HG03575 (cell line): ENCODE measurements at regions not wholly inside any gene's neighbourhood (a gene's known extent, or its start where the extent isn't known, plus 50 kb on each side); places are given as distances from the start of the nearest gene placed in this dataset.

Experiments
- ATAC-seq: cut with Tn5 transposase; IDR thresholded peaks from one replicate; pipeline ENCODE4 v1.9.1; 2021; ENCODE audit not compliant: unreplicated experiment, insufficient number of reproducible peaks, low FRiP score; ENCODE audit errors: extremely low read depth

DNA sequence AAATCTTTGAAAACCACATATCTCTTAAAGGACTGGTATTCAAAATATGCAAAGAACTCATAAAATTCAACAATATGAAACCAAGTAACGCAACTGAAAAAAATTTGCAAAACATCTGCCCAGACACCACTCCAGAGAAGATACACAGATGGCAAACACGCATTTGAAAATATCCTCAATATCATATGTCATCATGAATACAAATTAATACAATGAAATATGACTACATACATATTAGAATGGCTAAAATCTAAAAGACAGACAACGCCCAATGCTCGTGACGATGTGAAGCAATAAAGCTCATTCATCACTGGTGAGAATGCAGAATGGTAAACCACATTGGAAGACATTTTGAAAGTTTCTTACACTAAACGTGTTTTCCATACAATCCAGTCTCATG is 770.1 kb upstream of the CELF2 start:
- ATAC-seq = no peak

GRCh38 chr10:10256860-10257259 is 760.8 kb upstream of the CELF2 start:
- no peak for ATAC-seq

DNA sequence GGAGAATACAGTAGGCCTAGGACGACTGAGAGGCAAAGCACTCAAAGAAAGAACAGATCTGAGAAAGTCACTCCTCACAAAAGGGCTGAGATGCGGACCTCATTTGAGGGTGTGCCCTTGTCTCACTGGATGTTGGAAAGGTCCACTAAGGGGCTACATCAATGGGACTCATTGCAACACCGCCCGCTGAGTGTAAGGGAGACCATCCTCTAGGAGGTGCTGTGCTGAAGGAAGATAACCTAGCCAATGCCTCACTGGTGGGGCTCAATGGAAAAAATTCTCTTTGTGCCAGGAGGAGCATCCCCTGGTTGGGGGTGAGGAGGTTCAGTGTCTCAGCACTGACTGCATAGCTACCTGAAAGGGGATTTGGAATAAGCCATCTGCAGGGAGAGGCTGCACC is 758.7 kb upstream of the CELF2 start:
- no peak for ATAC-seq

DNA sequence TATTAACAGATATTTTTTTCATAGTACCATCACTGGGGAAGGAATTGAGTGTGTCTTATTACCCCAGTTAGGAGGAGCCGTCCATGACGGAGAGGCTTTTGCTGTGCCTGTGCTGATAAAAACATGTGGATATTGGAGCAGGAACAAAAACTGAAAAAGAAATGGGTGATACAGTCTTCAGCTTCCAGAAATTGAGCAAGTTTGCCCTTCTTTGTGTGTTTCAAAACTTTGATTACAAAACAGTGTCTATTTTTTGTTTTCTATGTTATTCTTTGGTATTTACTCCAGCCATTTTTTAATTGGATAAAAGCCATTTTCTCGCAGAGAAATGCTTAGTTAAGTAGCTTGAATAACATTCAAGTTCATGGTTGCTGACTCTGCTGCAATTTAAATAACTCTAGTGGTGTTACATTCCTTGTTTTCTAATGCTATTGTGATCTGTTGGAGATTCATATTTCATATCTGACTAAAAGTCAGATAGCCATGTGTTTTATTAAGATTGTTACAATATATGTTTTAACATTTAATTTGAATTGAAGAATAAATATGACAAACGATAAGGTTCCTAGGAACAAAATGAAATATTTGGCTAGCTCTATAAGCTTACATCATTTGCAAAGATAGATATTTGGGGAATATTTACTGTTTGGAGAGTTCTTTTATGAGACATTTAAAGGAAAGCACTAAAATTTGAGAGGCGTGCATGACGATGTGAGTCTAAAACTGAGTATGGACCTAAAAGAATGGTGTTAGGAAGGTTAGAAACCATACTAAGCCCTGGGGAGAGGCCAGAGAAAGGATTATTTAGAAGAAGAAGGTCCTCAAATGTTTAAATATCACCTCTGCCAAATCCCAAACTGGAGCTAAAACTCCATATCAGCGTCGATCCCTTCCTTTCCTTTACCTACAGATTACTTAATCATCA is 747.3 kb upstream of the CELF2 start:
- no peak for ATAC-seq

GRCh38 chr10:10271639-10272192 is 746.0 kb upstream of the CELF2 start:
- no peak for ATAC-seq

- no peak for ATAC-seq
These were observed 744.0 kb upstream of the CELF2 start for GRCh38 chr10:10273661-10274060.

- no peak for ATAC-seq
These were observed 737.8 kb upstream of the CELF2 start for GRCh38 chr10:10279906-10280305.

GRCh38 chr10:10292501-10292900 is 725.2 kb upstream of the CELF2 start:
- ATAC-seq = no peak

- ATAC-seq = no peak
These were observed 724.6 kb upstream of the CELF2 start for GRCh38 chr10:10293041-10293440.

DNA sequence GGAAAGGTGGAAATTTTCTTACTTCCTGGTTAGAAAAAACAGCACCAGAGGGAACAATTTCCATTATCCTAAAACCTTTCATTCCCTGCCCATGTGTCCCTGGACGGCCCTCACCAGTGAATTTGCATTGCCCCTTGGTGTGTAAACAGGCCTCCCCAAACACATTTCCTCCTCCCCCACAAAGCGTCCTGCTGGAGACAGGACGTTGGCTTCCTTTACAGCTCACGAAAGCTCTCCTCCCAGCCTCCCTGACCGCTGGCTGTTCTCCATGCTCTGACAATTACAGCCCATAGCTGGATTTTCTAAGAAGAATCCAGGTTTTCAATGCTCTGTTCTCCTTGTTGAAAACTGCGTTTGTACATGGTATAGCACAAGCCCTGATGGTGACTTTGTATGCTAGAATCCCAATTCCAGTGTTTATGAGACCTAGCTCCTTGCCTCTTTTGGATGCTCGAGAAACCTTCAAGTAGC is 724.2 kb upstream of the CELF2 start:
- ATAC-seq = no peak

DNA sequence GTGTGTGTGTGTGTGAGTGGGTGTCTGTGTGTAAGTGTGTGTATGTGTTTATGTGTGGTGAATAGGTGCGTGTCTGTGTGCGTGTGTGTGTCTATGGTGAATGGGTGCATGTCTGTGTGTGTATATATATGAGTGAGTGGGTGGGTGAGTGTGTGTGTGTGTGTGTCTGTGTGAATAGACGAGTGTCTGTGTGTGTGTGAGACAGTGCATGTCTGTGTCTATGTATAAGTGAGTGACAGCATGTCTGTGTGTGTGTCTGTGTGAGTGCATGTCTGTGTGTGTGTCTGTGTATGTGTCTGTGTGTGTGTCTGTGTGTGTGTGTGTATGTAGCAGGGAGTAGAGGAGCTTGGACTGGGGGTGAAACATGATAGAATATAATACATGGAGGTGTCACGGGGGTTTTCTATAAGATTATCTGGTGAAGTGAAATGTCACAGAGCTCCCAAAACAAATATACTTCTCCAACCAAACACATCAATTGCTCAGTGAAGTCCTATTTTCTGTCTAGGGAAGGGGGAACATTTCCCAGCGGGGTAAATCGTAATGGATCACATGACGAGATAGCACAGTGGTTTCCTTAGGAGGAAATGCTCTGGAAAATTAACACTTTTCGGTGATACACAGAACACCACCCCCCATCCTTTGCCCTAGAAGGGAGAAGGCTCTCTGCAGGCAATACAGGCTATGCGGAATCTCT is 723.3 kb upstream of the CELF2 start:
- no peak for ATAC-seq

- ATAC-seq = no peak
These were observed 722.7 kb upstream of the CELF2 start for GRCh38 chr10:10294881-10295529.

GRCh38 chr10:10295537-10295936 is 722.1 kb upstream of the CELF2 start:
- ATAC-seq = no peak

DNA sequence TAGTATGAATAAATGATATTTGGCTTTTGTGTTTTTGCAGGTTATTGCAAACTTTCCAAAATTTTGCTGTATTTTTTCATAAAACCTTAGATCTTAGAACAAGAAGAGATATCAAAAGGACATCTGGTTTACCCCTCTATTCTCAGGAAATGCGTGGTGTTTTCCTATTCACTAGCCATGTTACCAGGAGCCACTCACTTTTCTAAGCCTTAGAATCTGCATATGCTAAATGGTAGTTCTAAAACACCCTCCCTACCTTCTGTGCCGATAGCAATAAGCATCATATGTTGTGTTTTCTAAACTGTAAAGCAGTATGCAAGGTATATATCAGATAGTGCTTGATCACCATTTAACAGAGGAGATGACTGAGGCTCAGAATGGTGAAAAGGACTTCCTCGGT is 715.0 kb upstream of the CELF2 start:
- ATAC-seq = no peak

- no peak for ATAC-seq
These were observed 710.6 kb upstream of the CELF2 start for GRCh38 chr10:10307036-10307435.

GRCh38 chr10:10307551-10307950 is 710.1 kb upstream of the CELF2 start:
- no peak for ATAC-seq

DNA sequence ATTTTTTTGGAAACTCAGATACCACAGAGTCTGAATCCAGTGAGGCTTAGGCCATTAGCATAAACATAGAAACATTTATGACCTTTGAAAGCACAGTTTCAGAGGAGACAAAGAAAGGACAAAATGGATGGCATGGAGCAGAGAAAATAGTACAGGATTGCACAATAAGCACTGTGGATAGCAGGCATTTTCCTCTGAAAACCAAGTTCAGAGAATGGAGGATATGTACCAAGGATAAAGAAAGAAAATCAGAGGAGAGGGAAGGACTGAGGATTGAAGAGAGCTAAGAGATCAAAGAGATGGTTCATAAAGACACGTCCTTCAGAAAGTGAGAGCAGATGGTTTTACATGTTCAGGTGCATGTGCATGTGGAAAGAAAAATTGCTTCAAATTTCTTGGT is 707.2 kb upstream of the CELF2 start:
- no peak for ATAC-seq

DNA sequence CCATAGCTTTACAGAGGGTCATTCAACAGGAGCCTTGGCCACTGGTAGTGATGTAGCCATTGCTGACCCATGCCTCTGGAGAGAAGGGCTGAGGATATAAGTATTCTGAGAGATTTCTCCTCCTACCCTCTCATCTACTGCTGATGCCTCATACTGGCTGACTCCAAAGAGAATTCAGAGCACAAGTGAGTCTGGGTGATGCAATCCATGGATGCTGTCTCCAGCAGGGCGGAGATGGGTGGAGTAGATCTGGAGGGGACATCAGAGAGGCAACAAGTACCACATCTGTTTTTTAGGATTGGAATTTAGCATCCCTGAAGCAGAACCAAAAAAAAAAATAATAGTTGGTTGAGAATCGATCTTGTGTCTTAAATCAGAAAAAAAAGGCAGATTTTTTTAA is 705.7 kb upstream of the CELF2 start:
- no peak for ATAC-seq

DNA sequence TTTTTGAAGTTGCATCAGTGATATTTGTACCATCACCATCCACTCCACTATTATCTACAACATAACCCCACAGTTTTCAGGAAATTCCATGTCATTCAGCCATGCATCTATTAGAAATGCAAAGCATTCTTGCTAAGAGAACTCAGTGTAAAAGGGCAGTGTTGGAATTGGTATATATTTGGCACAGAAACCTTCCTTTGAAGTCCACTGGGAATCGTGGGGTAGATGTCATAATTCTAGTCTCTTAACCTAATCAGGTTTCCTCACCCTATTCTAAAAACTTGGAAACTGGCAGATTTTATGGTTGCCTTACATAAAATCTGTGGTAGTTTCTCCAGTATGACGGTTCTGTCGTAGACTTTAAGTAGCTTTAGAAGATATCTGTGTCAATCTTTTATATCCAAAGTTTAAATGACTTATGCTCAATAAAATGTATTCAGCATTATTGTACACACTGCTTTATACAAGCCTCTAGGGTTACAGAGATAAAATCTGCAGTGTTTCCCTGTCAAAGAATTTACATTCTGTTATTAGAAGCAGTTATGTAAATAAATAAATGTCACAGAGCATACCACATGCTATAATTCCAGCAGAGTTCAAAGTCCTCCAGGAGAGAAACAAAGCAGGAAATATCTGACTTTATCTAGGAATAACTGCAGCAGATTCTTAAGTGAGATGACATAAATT is 704.4 kb upstream of the CELF2 start:
- ATAC-seq = no peak
